KG1 (cell line): ENCODE measurements at regions not wholly inside any gene's neighbourhood (a gene's known extent, or its start where the extent isn't known, plus 50 kb on each side); places are given as distances from the start of the nearest gene placed in this dataset.

ENCODE experiments used
- DNase-seq: peaks from one replicate; lab custom pipeline; 2025; lab: John Stamatoyannopoulos, UW

- DNase-seq, result no peak
These were observed 1746.4 kb upstream of the PCDH7 start for GRCh38 chr4:28973587-28974350.

- no peak for DNase-seq
These were observed 1743.8 kb upstream of the PCDH7 start for GRCh38 chr4:28976369-28976768.

- no peak for DNase-seq
These were observed 1718.0 kb upstream of the PCDH7 start for GRCh38 chr4:29002151-29002550.

- DNase-seq, result no peak
These were observed 1714.3 kb upstream of the PCDH7 start for GRCh38 chr4:29005838-29006237.

GRCh38 chr4:29009908-29010307 lies 1710.3 kb upstream of the PCDH7 start:
- DNase-seq, result no peak

GRCh38 chr4:29013341-29013740 lies 1706.8 kb upstream of the PCDH7 start:
- no peak for DNase-seq

- no peak for DNase-seq
These were observed 1705.6 kb upstream of the PCDH7 start for GRCh38 chr4:29014555-29014954.

- no peak for DNase-seq
These were observed 1686.5 kb upstream of the PCDH7 start for GRCh38 chr4:29033703-29034102.

- no peak for DNase-seq
These were observed 1682.7 kb upstream of the PCDH7 start for GRCh38 chr4:29037501-29037900.

- no peak for DNase-seq
These were observed 1676.8 kb upstream of the PCDH7 start for GRCh38 chr4:29043411-29043810.

- DNase-seq, result no peak
These were observed 1674.0 kb upstream of the PCDH7 start for GRCh38 chr4:29046186-29046585.

GRCh38 chr4:29046781-29047180 lies 1673.4 kb upstream of the PCDH7 start:
- no peak for DNase-seq

- DNase-seq, result no peak
These were observed 1672.7 kb upstream of the PCDH7 start for GRCh38 chr4:29047341-29048041.

- no peak for DNase-seq
These were observed 1668.7 kb upstream of the PCDH7 start for GRCh38 chr4:29051381-29051965.

GRCh38 chr4:29052266-29052665 lies 1667.9 kb upstream of the PCDH7 start:
- no peak for DNase-seq

GRCh38 chr4:29058531-29058930 lies 1661.6 kb upstream of the PCDH7 start:
- DNase-seq, result no peak

GRCh38 chr4:29066861-29067260 lies 1653.3 kb upstream of the PCDH7 start:
- no peak for DNase-seq

GRCh38 chr4:29073571-29073970 lies 1646.6 kb upstream of the PCDH7 start:
- no peak for DNase-seq

GRCh38 chr4:29075366-29075765 lies 1644.8 kb upstream of the PCDH7 start:
- DNase-seq, result no peak

- no peak for DNase-seq
These were observed 1640.9 kb upstream of the PCDH7 start for GRCh38 chr4:29079260-29079659.

- no peak for DNase-seq
These were observed 1638.8 kb upstream of the PCDH7 start for GRCh38 chr4:29081234-29081955.

GRCh38 chr4:29082684-29083083 lies 1637.5 kb upstream of the PCDH7 start:
- no peak for DNase-seq

GRCh38 chr4:29085748-29086147 lies 1634.4 kb upstream of the PCDH7 start:
- DNase-seq, result no peak
